ENCODE measurements at regions not wholly inside any gene's neighbourhood (a gene's known extent, or its start where the extent isn't known, plus 50 kb on each side); places are given as distances from the start of the nearest gene placed in this dataset.

- TF ChIP-seq POLR2A (IDR thresholded peaks at IDR 0.05; ENCODE audit: low read depth, low read length), result no peak
- no peak for TF ChIP-seq PAX5 (IDR thresholded peaks at IDR 0.05; ENCODE audit: insufficient read depth, low read length, severe bottlenecking)
Observed at GRCh38 chr18:55038162-55038561, 78.9 kb upstream of the CCDC68 start.
